HEK293 (cell line): ENCODE measurements at regions not wholly inside any gene's neighbourhood (a gene's known extent, or its start where the extent isn't known, plus 50 kb on each side); places are given as distances from the start of the nearest gene placed in this dataset.

Source experiments
- CTCF ChIA-PET: fragments of 350-600 bp; formaldehyde crosslinking; extraction: SDS; loops from one replicate; lab custom pipeline; 2021; ENCODE audit warnings: antibody characterized with exemption; lab: Yijun Ruan, JAX
- POLR2A ChIA-PET: fragments of 300-600 bp; formaldehyde crosslinking; extraction: SDS; loops from one replicate; lab custom pipeline; 2020; ENCODE audit warnings: antibody characterized with exemption, inconsistent platforms; lab: Yijun Ruan, JAX
- H3K27ac ChIP-seq: fragments of 200-500 bp; sonication (Bioruptor generic); 2 replicates; pipeline ENCODE4 v1.5.1; 2014; ENCODE audit warnings: low read depth, low read length, control low read depth, inconsistent platforms; ENCODE audit errors: extremely low read depth
- H3K36me3 ChIP-seq, 2 experiments: fragments of 200-500 bp in 1 of 2; sonication (Bioruptor generic) in 1 of 2; 1 replicate in 1 of 2; 2 replicates in 1 of 2; pipeline ENCODE4 v1.5.1; 2014 to 2017; ENCODE audit warnings: inconsistent platforms in 2 of 2, low read length in 2 of 2; ENCODE audit not compliant: control insufficient read depth in 2 of 2, insufficient read depth in 1 of 2
- H3K4me1 ChIP-seq: fragments of 200-500 bp; sonication (Bioruptor generic); 2 replicates; pipeline ENCODE4 v1.5.1; 2014; ENCODE audit warnings: mild to moderate bottlenecking, low read length, inconsistent platforms; ENCODE audit not compliant: control insufficient read depth, insufficient read depth
- H3K4me3 ChIP-seq: 2 replicates; pipeline ENCODE4 v1.5.1; 2011; ENCODE audit warnings: low read depth, mild to moderate bottlenecking, control low read depth, low read length, moderate library complexity
- H3K9me3 ChIP-seq: fragments of 200-500 bp; sonication (Bioruptor generic); 2 replicates; pipeline ENCODE4 v1.5.1; 2014; ENCODE audit warnings: low read depth, low read length, inconsistent platforms; ENCODE audit not compliant: control insufficient read depth, insufficient read depth
- GLIS1 ChIP-seq: fragments of 450-650 bp; formaldehyde crosslinking; IDR thresholded peaks from 2 replicates; pipeline ENCODE4 v1.5.1; 2016; ENCODE audit warnings: missing biosample characterization, missing genetic modification characterization
- ZBTB21 ChIP-seq: fragments of 450-650 bp; formaldehyde crosslinking; IDR thresholded peaks from 2 replicates; pipeline ENCODE4 v1.5.1; 2017; ENCODE audit warnings: missing biosample characterization, missing genetic modification characterization
- ZFP3 ChIP-seq: fragments of 450-650 bp; formaldehyde crosslinking; IDR thresholded peaks from 2 replicates; pipeline ENCODE4 v1.5.1; 2016; ENCODE audit warnings: low read depth, missing biosample characterization, missing genetic modification characterization
- ZNF223 ChIP-seq: fragments of 450-650 bp; formaldehyde crosslinking; IDR thresholded peaks from 2 replicates; pipeline ENCODE4 v1.5.1; 2016; ENCODE audit warnings: missing biosample characterization, missing genetic modification characterization
- ZNF311 ChIP-seq: fragments of 450-650 bp; formaldehyde crosslinking; IDR thresholded peaks from 2 replicates; pipeline ENCODE4 v1.5.1; 2017; ENCODE audit warnings: missing biosample characterization, missing genetic modification characterization, borderline replicate concordance
- ZNF324 ChIP-seq: fragments of 450-650 bp; formaldehyde crosslinking; IDR thresholded peaks from 2 replicates; pipeline ENCODE4 v1.5.1; 2016; ENCODE audit warnings: missing biosample characterization, missing genetic modification characterization
- ZNF510 ChIP-seq: fragments of 450-650 bp; formaldehyde crosslinking; IDR thresholded peaks from 2 replicates; pipeline ENCODE4 v1.5.1; 2018; ENCODE audit warnings: mild to moderate bottlenecking, missing genetic modification characterization, missing biosample characterization; ENCODE audit not compliant: insufficient replicate concordance
- ZNF548 ChIP-seq: fragments of 450-650 bp; formaldehyde crosslinking; IDR thresholded peaks from 2 replicates; pipeline ENCODE4 v1.5.1; 2016; ENCODE audit warnings: missing biosample characterization, missing genetic modification characterization
- ZNF623 ChIP-seq: fragments of 450-650 bp; formaldehyde crosslinking; IDR thresholded peaks from 2 replicates; pipeline ENCODE4 v1.5.1; 2016; ENCODE audit warnings: missing biosample characterization, missing genetic modification characterization
- ZNF791 ChIP-seq: fragments of 450-650 bp; formaldehyde crosslinking; IDR thresholded peaks from 2 replicates; pipeline ENCODE4 v1.5.1; 2016; ENCODE audit warnings: missing biosample characterization, missing genetic modification characterization
- TF ChIP-seq, protein P1 (sequence below): fragments of 450-650 bp; formaldehyde crosslinking; conservative IDR thresholded peaks from 2 replicates; pipeline ENCODE4 v1.5.1; 2016; ENCODE audit warnings: low read depth, missing biosample characterization, missing genetic modification characterization
- TF ChIP-seq, protein P2 (sequence below): fragments of 450-650 bp; formaldehyde crosslinking; IDR thresholded peaks from 2 replicates; pipeline ENCODE4 v1.5.1; 2016; ENCODE audit warnings: missing biosample characterization, missing genetic modification characterization, borderline replicate concordance
- TF ChIP-seq, protein P3 (sequence below): fragments of 450-650 bp; formaldehyde crosslinking; IDR thresholded peaks from 2 replicates; pipeline ENCODE4 v1.5.1; 2017; ENCODE audit warnings: missing biosample characterization, mild to moderate bottlenecking, missing genetic modification characterization, moderate library complexity
- TF ChIP-seq, protein P4 (sequence below): fragments of 450-650 bp; formaldehyde crosslinking; IDR thresholded peaks from 2 replicates; pipeline ENCODE4 v1.5.1; 2016; ENCODE audit warnings: missing biosample characterization, missing genetic modification characterization
- TF ChIP-seq, protein P5 (sequence below): fragments of 450-650 bp; formaldehyde crosslinking; IDR thresholded peaks from 2 replicates; pipeline ENCODE4 v1.5.1; 2016; ENCODE audit warnings: missing biosample characterization, missing genetic modification characterization

DNA sequence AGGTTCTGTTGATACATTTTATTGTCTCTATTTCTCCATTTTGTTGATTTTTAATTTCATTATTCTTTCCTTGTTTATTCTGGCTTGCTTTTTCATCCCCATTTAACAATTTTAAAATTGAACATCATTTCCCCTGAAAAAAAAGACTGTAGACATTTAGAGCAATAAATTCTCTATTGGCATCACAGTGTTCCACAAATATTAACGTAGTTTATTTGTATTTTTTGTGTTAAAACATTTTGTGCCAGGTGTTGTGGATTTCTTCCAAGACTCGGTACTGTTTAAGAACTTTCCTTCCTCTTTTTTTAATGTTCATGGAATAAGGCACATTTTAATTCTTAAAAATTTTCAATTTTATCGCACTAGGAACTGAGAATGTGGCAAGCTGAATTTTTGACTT is 156.1 kb upstream of the NPY start (continued):
- TF ChIP-seq, protein P1, sequence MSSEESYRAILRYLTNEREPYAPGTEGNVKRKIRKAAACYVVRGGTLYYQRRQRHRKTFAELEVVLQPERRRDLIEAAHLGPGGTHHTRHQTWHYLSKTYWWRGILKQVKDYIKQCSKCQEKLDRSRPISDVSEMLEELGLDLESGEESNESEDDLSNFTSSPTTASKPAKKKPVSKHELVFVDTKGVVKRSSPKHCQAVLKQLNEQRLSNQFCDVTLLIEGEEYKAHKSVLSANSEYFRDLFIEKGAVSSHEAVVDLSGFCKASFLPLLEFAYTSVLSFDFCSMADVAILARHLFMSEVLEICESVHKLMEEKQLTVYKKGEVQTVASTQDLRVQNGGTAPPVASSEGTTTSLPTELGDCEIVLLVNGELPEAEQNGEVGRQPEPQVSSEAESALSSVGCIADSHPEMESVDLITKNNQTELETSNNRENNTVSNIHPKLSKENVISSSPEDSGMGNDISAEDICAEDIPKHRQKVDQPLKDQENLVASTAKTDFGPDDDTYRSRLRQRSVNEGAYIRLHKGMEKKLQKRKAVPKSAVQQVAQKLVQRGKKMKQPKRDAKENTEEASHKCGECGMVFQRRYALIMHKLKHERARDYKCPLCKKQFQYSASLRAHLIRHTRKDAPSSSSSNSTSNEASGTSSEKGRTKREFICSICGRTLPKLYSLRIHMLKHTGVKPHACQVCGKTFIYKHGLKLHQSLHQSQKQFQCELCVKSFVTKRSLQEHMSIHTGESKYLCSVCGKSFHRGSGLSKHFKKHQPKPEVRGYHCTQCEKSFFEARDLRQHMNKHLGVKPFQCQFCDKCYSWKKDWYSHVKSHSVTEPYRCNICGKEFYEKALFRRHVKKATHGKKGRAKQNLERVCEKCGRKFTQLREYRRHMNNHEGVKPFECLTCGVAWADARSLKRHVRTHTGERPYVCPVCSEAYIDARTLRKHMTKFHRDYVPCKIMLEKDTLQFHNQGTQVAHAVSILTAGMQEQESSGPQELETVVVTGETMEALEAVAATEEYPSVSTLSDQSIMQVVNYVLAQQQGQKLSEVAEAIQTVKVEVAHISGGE (tag by site-specific recombination) = no peak
- TF ChIP-seq, protein P2, sequence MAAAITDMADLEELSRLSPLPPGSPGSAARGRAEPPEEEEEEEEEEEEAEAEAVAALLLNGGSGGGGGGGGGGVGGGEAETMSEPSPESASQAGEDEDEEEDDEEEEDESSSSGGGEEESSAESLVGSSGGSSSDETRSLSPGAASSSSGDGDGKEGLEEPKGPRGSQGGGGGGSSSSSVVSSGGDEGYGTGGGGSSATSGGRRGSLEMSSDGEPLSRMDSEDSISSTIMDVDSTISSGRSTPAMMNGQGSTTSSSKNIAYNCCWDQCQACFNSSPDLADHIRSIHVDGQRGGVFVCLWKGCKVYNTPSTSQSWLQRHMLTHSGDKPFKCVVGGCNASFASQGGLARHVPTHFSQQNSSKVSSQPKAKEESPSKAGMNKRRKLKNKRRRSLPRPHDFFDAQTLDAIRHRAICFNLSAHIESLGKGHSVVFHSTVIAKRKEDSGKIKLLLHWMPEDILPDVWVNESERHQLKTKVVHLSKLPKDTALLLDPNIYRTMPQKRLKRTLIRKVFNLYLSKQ (tag by site-specific recombination) = no peak
- TF ChIP-seq, all 188 proteins: peak for 0

DNA sequence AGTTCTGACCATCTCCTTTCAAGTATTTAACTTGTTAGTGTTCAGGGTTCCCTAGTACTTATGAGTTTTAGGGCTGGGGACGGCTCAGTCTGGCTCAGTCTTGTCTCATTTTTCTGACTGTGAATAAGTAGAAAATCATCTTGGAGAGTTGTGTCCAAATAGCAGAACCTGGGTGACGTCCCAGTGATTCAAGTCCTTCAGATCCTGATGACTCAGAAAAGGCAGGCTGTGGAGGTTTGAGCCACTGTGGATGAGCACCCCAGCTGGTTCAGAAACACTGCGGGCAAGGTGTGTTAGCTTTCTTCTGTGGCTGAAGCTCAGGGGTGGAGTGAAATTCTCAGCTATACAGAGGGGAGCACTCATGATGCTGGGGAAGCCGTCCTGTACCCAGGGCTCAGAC is 154.4 kb upstream of the NPY start:
- TF ChIP-seq ZFP3 (tag by site-specific recombination) (no peak), ZNF623 (tag by site-specific recombination) (no peak), GLIS1 (tag by site-specific recombination) (no peak), ZNF324 (tag by site-specific recombination) (no peak), ZNF548 (no peak), ZNF791 (no peak), ZBTB21 (tag by site-specific recombination) (no peak), ZNF223 (no peak), ZNF311 (tag by site-specific recombination) (no peak), ZNF510 (tag by site-specific recombination) (no peak)
- TF ChIP-seq, protein P3, sequence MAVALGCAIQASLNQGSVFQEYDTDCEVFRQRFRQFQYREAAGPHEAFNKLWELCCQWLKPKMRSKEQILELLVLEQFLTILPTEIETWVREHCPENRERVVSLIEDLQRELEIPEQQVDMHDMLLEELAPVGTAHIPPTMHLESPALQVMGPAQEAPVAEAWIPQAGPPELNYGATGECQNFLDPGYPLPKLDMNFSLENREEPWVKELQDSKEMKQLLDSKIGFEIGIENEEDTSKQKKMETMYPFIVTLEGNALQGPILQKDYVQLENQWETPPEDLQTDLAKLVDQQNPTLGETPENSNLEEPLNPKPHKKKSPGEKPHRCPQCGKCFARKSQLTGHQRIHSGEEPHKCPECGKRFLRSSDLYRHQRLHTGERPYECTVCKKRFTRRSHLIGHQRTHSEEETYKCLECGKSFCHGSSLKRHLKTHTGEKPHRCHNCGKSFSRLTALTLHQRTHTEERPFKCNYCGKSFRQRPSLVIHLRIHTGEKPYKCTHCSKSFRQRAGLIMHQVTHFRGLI (tag by site-specific recombination) = no peak
- TF ChIP-seq, protein P4, sequence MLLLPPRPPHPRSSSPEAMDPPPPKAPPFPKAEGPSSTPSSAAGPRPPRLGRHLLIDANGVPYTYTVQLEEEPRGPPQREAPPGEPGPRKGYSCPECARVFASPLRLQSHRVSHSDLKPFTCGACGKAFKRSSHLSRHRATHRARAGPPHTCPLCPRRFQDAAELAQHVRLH = no peak
- TF ChIP-seq, protein P5, sequence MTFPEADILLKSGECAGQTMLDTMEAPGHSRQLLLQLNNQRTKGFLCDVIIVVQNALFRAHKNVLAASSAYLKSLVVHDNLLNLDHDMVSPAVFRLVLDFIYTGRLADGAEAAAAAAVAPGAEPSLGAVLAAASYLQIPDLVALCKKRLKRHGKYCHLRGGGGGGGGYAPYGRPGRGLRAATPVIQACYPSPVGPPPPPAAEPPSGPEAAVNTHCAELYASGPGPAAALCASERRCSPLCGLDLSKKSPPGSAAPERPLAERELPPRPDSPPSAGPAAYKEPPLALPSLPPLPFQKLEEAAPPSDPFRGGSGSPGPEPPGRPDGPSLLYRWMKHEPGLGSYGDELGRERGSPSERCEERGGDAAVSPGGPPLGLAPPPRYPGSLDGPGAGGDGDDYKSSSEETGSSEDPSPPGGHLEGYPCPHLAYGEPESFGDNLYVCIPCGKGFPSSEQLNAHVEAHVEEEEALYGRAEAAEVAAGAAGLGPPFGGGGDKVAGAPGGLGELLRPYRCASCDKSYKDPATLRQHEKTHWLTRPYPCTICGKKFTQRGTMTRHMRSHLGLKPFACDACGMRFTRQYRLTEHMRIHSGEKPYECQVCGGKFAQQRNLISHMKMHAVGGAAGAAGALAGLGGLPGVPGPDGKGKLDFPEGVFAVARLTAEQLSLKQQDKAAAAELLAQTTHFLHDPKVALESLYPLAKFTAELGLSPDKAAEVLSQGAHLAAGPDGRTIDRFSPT (tag by site-specific recombination) = no peak
- TF ChIP-seq, protein P1 (tag by site-specific recombination) = no peak
- no peaks in the 10 kb centered on the region for H3K36me3 ChIP-seq
- ChIA-PET POLR2A (no interaction called here), CTCF (no interaction called here)
- H3K4me1 ChIP-seq = no peaks in the 10 kb centered on the region
- H3K4me3 ChIP-seq = no peak overlapping the region
- no peaks in the 10 kb centered on the region for H3K9me3 ChIP-seq
- no peak overlapping the region for H3K27ac ChIP-seq
